ENCODE measurements at regions not wholly inside any gene's neighbourhood (a gene's known extent, or its start where the extent isn't known, plus 50 kb on each side); places are given as distances from the start of the nearest gene placed in this dataset.

DNA sequence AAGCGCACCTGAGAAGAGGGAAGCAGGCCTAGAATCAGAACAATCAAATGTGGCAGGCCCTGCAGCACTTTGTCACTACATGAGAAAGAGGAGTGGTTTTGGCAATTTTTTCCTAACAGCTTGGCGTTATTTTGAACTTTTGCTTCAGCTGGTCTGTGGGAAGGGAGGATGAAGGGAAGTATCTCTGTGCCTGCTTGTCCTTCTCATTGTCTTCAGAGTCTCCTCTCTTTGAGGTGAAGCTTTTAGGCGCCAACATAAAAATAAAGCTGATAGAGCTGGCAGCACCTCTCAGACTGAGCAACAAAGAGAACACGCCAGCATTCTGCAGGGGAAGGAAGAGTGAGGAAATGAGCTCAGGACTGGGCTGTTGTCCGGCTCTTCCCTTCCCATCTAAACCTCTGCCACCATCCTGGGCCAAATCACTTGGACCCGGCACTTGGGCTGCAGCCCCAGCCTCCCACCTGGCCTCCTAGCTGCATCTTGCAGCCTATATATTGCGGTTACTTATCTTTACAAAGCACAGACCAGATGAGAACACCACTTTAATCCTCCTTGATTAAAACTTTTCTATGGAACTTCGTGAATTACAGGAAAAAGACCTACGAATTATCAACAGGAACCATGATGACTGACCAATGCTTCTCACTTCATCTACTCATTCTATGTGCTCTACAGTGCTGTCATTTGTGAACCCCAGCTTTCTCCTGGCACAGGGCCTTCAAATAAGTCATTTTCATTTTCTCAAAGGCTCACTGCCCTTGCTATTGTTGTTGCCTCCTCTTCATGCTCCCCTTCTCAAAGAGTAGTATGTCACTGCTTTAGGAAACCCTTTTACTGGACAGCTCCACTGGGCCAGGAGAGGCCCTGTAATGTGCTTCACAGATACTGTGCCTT is 476.4 kb upstream of the HS3ST1 start:
- Histone ChIP-seq H3K4me1 (ENCODE audit: control insufficient read depth, insufficient read depth, low read length) (no peaks in the 10 kb centered on the region), H4K91ac (ENCODE audit: insufficient read depth, low read depth, low read length) (no peak overlapping the region), H3K4me2 (ENCODE audit: low read depth, low read length) (no peak overlapping the region), H3K18ac (ENCODE audit: low read depth, low read length) (no peak overlapping the region), H3K4me3 (ENCODE audit: insufficient read depth, low read depth, low read length) (no peak overlapping the region), H3K4ac (ENCODE audit: low read depth, low read length) (no peak overlapping the region), H3K56ac (ENCODE audit: extremely low read depth, insufficient read depth, low read length) (no peak overlapping the region), H2BK15ac (ENCODE audit: low read depth, low read length) (no peak overlapping the region), H2AK5ac (ENCODE audit: low read depth, low read length) (no peak overlapping the region), H3K27ac (ENCODE audit: insufficient read depth, low read length) (no peak overlapping the region), H2AFZ (replicated peaks; ENCODE audit: low read length, poor library complexity) (no peak overlapping the region), H2BK120ac (ENCODE audit: low read depth, low read length) (no peak overlapping the region), H3K79me1 (ENCODE audit: low read depth in 1 of 2, low read length in 2 of 2) (no peaks in the 10 kb centered on the region), H2BK5ac (ENCODE audit: low read depth, low read length, poor library complexity, severe bottlenecking) (no peak overlapping the region), H4K5ac (ENCODE audit: low read depth, low read length) (no peak overlapping the region), H4K20me1 (ENCODE audit: insufficient read depth, low read length) (no peaks in the 10 kb centered on the region), H3K14ac (replicated peaks; ENCODE audit: low read depth, low read length) (no peak overlapping the region), H2AK9ac (replicated peaks; ENCODE audit: low read depth, low read length, poor library complexity) (no peak overlapping the region), H3K9ac (ENCODE audit: low read depth, low read length) (no peak overlapping the region), H3K9me3 (ENCODE audit: control insufficient read depth, insufficient read depth, low read length) (peaks cover 4% of the 10 kb centered on the region; the same call in 1 of the 2 replicates), H4K8ac (ENCODE audit: low read depth in 2 of 2, low read length in 2 of 2) (no peak overlapping the region), H3K23ac (ENCODE audit: low read depth, low read length) (no peak overlapping the region), H3K36me3 (ENCODE audit: control insufficient read depth, insufficient read depth, low read length) (no peaks in the 10 kb centered on the region), H3K27me3 (ENCODE audit: control insufficient read depth, insufficient read depth, low read length) (no peaks in the 10 kb centered on the region), H3K9me1 (ENCODE audit: insufficient read depth, low read length) (no peaks in the 10 kb centered on the region), H2BK20ac (ENCODE audit: low read depth, low read length) (no peak overlapping the region)
- CTCF ChIA-PET: interaction anchor here (0.6 kb wide), 1 partner anchor 14 kb away, joined by 3 read pairs; no protein-coding TSS in a partner anchor
- in situ Hi-C loops (cut with MboI; ENCODE audit: low sequenced_read_pairs): no loop called here
- BruUV-seq (replicated peaks): no TSS peak
- intact Hi-C loops (cut with micrococcal nuclease): no loop called here
- dilution Hi-C loops (cut with HindIII; ENCODE audit: low sequenced_read_pairs, unreplicated experiment): no loop called here
- DNase-seq (no peak), ATAC-seq (ENCODE audit: low read depth) (no peak)
- 0% methylated on average over 2 of the region's 9 CpGs; no CpG with 5 or more reads in 1 of the 2 experiments for WGBS, 2 experiments (ENCODE audit: extremely low coverage in 2 of 2, insufficient read length in 1 of 2)
- POLR2A ChIA-PET (ENCODE audit: unreplicated experiment): no interaction called here
- no peak for TF ChIP-seq MAZ (IDR thresholded peaks at IDR 0.05; ENCODE audit: borderline replicate concordance, low read depth, low read length)
- TF ChIP-seq, protein P1, sequence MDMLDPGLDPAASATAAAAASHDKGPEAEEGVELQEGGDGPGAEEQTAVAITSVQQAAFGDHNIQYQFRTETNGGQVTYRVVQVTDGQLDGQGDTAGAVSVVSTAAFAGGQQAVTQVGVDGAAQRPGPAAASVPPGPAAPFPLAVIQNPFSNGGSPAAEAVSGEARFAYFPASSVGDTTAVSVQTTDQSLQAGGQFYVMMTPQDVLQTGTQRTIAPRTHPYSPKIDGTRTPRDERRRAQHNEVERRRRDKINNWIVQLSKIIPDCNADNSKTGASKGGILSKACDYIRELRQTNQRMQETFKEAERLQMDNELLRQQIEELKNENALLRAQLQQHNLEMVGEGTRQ (IDR thresholded peaks at IDR 0.05; ENCODE audit: low read depth, low read length): no peak
- no peak for TF ChIP-seq CTCF (conservative IDR thresholded peaks at IDR 0.05; ENCODE audit: low read depth, low read length)
- no peak for TF ChIP-seq RAD21 (IDR thresholded peaks at IDR 0.05; ENCODE audit: low read length)
- no peak for TF ChIP-seq RCOR1 (IDR thresholded peaks at IDR 0.05; ENCODE audit: insufficient replicate concordance, low read length)
- no peak for TF ChIP-seq FOS (IDR thresholded peaks at IDR 0.05; ENCODE audit: low read depth, low read length)
- no peak for TF ChIP-seq MXI1 (IDR thresholded peaks at IDR 0.05; ENCODE audit: borderline replicate concordance, low read depth, low read length)
- TF ChIP-seq CEBPB (IDR thresholded peaks at IDR 0.05; ENCODE audit: low read depth, low read length): no peak
- TF ChIP-seq NFE2L2 (IDR thresholded peaks at IDR 0.05; ENCODE audit: low read depth, low read length): no peak
- TF ChIP-seq MAFK (IDR thresholded peaks at IDR 0.05; ENCODE audit: low read depth, low read length): no peak
- TF ChIP-seq SMC3 (IDR thresholded peaks at IDR 0.05; ENCODE audit: low read depth, low read length): no peak
- no peak for TF ChIP-seq RFX5 (IDR thresholded peaks at IDR 0.05; ENCODE audit: low read depth, low read length)
- TF ChIP-seq POLR2A (IDR thresholded peaks at IDR 0.05; ENCODE audit: low read depth, low read length): no peak
- TF ChIP-seq, protein P2, sequence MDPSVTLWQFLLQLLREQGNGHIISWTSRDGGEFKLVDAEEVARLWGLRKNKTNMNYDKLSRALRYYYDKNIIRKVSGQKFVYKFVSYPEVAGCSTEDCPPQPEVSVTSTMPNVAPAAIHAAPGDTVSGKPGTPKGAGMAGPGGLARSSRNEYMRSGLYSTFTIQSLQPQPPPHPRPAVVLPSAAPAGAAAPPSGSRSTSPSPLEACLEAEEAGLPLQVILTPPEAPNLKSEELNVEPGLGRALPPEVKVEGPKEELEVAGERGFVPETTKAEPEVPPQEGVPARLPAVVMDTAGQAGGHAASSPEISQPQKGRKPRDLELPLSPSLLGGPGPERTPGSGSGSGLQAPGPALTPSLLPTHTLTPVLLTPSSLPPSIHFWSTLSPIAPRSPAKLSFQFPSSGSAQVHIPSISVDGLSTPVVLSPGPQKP (IDR thresholded peaks at IDR 0.05; ENCODE audit: borderline replicate concordance, low read depth, low read length): no peak
- TF ChIP-seq CHD1 (IDR thresholded peaks at IDR 0.05; ENCODE audit: low read depth, low read length): no peak
